Ectodermal cell (in vitro differentiated cells): ENCODE measurements at regions not wholly inside any gene's neighbourhood (a gene's known extent, or its start where the extent isn't known, plus 50 kb on each side); places are given as distances from the start of the nearest gene placed in this dataset.
"Not testable (repeated sequence)": the region's sequence is repeated elsewhere in the genome, so short reads cannot be mapped to it uniquely, and the experiment has no call there.

Experiments used
- H3K27ac ChIP-seq: 2 replicates; pipeline ENCODE4 v1.7.0; 2013; ENCODE audit warnings: mild to moderate bottlenecking, low read depth, low read length; ENCODE audit not compliant: insufficient read depth, poor library complexity, severe bottlenecking
- H3K27me3 ChIP-seq: 2 replicates; pipeline ENCODE4 v1.7.0; 2013; ENCODE audit warnings: mild to moderate bottlenecking, low read length; ENCODE audit not compliant: insufficient read depth, control insufficient read depth, poor library complexity, severe bottlenecking
- H3K36me3 ChIP-seq: one replicate; pipeline ENCODE4 v1.7.0; 2013; ENCODE audit warnings: low read length; ENCODE audit not compliant: control insufficient read depth, insufficient read depth
- H3K4me1 ChIP-seq: one replicate; pipeline ENCODE4 v1.7.0; 2013; ENCODE audit warnings: low read length; ENCODE audit not compliant: control insufficient read depth, insufficient read depth
- H3K4me3 ChIP-seq: 2 replicates; pipeline ENCODE4 v1.7.0; 2013; ENCODE audit warnings: low read depth, low read length, control low read depth; ENCODE audit not compliant: insufficient read depth
- H3K9me3 ChIP-seq: 2 replicates; pipeline ENCODE4 v1.7.0; 2013; ENCODE audit warnings: mild to moderate bottlenecking, low read length, moderate library complexity; ENCODE audit not compliant: control insufficient read depth
- WGBS, 2 experiments: methylation state at CpG; one replicate each; pipeline ENCODE4 v1.1.7; 2013; ENCODE audit warnings: missing lambda C conversion rate in 2 of 2; 5-methylcytosine and 5-hydroxymethylcytosine counted together

- no peaks in the 10 kb centered on the region for H3K27me3 ChIP-seq
- WGBS, 2 experiments, result 67 to 72% methylated on average over 4 of the region's 4 CpGs
- no peaks in the 10 kb centered on the region for H3K4me1 ChIP-seq
- H3K36me3 ChIP-seq, result no peaks in the 10 kb centered on the region
- no peaks in the 10 kb centered on the region for H3K9me3 ChIP-seq
- no peak overlapping the region for H3K27ac ChIP-seq
- no peak overlapping the region for H3K4me3 ChIP-seq
These were observed 260.4 kb downstream of the SMARCA1 start for GRCh38 chrX:129262912-129263311.

GRCh38 chrX:129255516-129255915, 267.8 kb downstream of the SMARCA1 start:
- H3K27ac ChIP-seq, H3K9me3 ChIP-seq, H3K36me3 ChIP-seq, H3K4me3 ChIP-seq, H3K4me1 ChIP-seq, H3K27me3 ChIP-seq: not testable (repeated sequence)
- 89 to 94% methylated on average over 5 of the region's 5 CpGs for WGBS, 2 experiments

GRCh38 chrX:129249563-129249962, 273.7 kb downstream of the SMARCA1 start:
- Histone ChIP-seq H3K27ac (no peak overlapping the region), H3K36me3 (no peaks in the 10 kb centered on the region), H3K4me1 (no peaks in the 10 kb centered on the region), H3K27me3 (no peaks in the 10 kb centered on the region), H3K9me3 (no peaks in the 10 kb centered on the region), H3K4me3 (no peak overlapping the region)
- WGBS, 2 experiments, result 67 to 100% methylated on average over 1 of the region's 3 CpGs

GRCh38 chrX:129247642-129248041, 275.6 kb downstream of the SMARCA1 start:
- no peaks in the 10 kb centered on the region for H3K9me3 ChIP-seq
- no peaks in the 10 kb centered on the region for H3K4me1 ChIP-seq
- no peaks in the 10 kb centered on the region for H3K27me3 ChIP-seq
- no peak overlapping the region for H3K4me3 ChIP-seq
- WGBS, 2 experiments, result 93 to 98% methylated on average over 3 of the region's 3 CpGs
- no peaks in the 10 kb centered on the region for H3K36me3 ChIP-seq
- H3K27ac ChIP-seq, result no peak overlapping the region

- no peak overlapping the region for H3K4me3 ChIP-seq
- no peaks in the 10 kb centered on the region for H3K36me3 ChIP-seq
- no peaks in the 10 kb centered on the region for H3K27me3 ChIP-seq
- 100% methylated on average over 1 to 2 of the region's 2 CpGs for WGBS, 2 experiments
- H3K4me1 ChIP-seq, result no peaks in the 10 kb centered on the region
- H3K27ac ChIP-seq, result no peak overlapping the region
- no peaks in the 10 kb centered on the region for H3K9me3 ChIP-seq
These were observed 283.9 kb downstream of the SMARCA1 start for GRCh38 chrX:129239371-129239770.

- WGBS, 2 experiments, result 76 to 77% methylated on average over 2 to 3 of the region's 3 CpGs
- Histone ChIP-seq H3K27ac (no peak overlapping the region), H3K36me3 (no peaks in the 10 kb centered on the region), H3K27me3 (no peaks in the 10 kb centered on the region), H3K4me3 (no peak overlapping the region), H3K4me1 (no peaks in the 10 kb centered on the region), H3K9me3 (no peaks in the 10 kb centered on the region)
These were observed 285.3 kb downstream of the SMARCA1 start for GRCh38 chrX:129238011-129238410.

GRCh38 chrX:129235903-129236302, 287.4 kb downstream of the SMARCA1 start:
- no peaks in the 10 kb centered on the region for H3K9me3 ChIP-seq
- 88 to 100% methylated on average over 1 of the region's 1 CpG for WGBS, 2 experiments
- H3K4me3 ChIP-seq, result no peak overlapping the region
- H3K36me3 ChIP-seq, result no peaks in the 10 kb centered on the region
- no peaks in the 10 kb centered on the region for H3K4me1 ChIP-seq
- H3K27ac ChIP-seq, result no peak overlapping the region
- no peaks in the 10 kb centered on the region for H3K27me3 ChIP-seq

- no peaks in the 10 kb centered on the region for H3K27me3 ChIP-seq
- H3K4me1 ChIP-seq, result no peaks in the 10 kb centered on the region
- H3K4me3 ChIP-seq, result no peak overlapping the region
- no peaks in the 10 kb centered on the region for H3K36me3 ChIP-seq
- no peaks in the 10 kb centered on the region for H3K9me3 ChIP-seq
- H3K27ac ChIP-seq, result no peak overlapping the region
- WGBS, 2 experiments, result 86 to 100% methylated on average over 1 of the region's 1 CpG
These were observed 289.5 kb downstream of the SMARCA1 start for GRCh38 chrX:129233786-129234185.

- no peaks in the 10 kb centered on the region for H3K36me3 ChIP-seq
- WGBS, 2 experiments, result 87 to 92% methylated on average over 5 of the region's 5 CpGs
- no peaks in the 10 kb centered on the region for H3K4me1 ChIP-seq
- H3K27ac ChIP-seq, result no peak overlapping the region
- H3K9me3 ChIP-seq, result no peaks in the 10 kb centered on the region
- no peak overlapping the region for H3K4me3 ChIP-seq
- no peaks in the 10 kb centered on the region for H3K27me3 ChIP-seq
These were observed 292.3 kb downstream of the SMARCA1 start for GRCh38 chrX:129230850-129231512.

GRCh38 chrX:129230168-129230567, 293.1 kb downstream of the SMARCA1 start:
- Histone ChIP-seq H3K36me3 (no peaks in the 10 kb centered on the region), H3K9me3 (no peaks in the 10 kb centered on the region), H3K4me3 (no peak overlapping the region), H3K27ac (no peak overlapping the region), H3K27me3 (no peaks in the 10 kb centered on the region), H3K4me1 (no peaks in the 10 kb centered on the region)
- 100% methylated on average over 1 of the region's 1 CpG; no CpG with 5 or more reads in 1 of the 2 experiments for WGBS, 2 experiments

GRCh38 chrX:129227366-129227765, 295.9 kb downstream of the SMARCA1 start:
- Histone ChIP-seq H3K27me3 (no peaks in the 10 kb centered on the region), H3K4me3 (no peak overlapping the region), H3K36me3 (no peaks in the 10 kb centered on the region), H3K9me3 (no peaks in the 10 kb centered on the region), H3K27ac (no peak overlapping the region), H3K4me1 (no peaks in the 10 kb centered on the region)
- 92 to 93% methylated on average over 2 of the region's 2 CpGs for WGBS, 2 experiments
